SK-N-SH (cell line): ENCODE measurements at regions not wholly inside any gene's neighbourhood (a gene's known extent, or its start where the extent isn't known, plus 50 kb on each side); places are given as distances from the start of the nearest gene placed in this dataset.

Experiments
- CTCF ChIA-PET: fragments of 300-600, 350-600 bp; formaldehyde crosslinking; extraction: SDS; loops from one replicate; lab custom pipeline; 2021; lab: Yijun Ruan, JAX
- POLR2A ChIA-PET: fragments of 350-600 bp; sonication (Branson Sonifier 250); formaldehyde crosslinking; extraction: SDS; loops from one replicate; lab custom pipeline; 2020; ENCODE audit warnings: antibody characterized with exemption, inconsistent platforms; lab: Yijun Ruan, JAX
- DNase-seq: peaks from one replicate; pipeline ENCODE4 v3.0.0; 2012
- H2AFZ ChIP-seq: fragments of 200-600 bp; sonication (generic); 2 replicates; pipeline ENCODE4 v1.8.1; 2016; ENCODE audit warnings: antibody characterized with exemption, mild to moderate bottlenecking, low read depth
- H3F3A ChIP-seq: fragments of 200-600 bp; sonication (generic); replicated peaks from 2 replicates; pipeline ENCODE3; 2016; ENCODE audit warnings: antibody characterized with exemption, mild to moderate bottlenecking; ENCODE audit not compliant: insufficient read depth
- H3K27ac ChIP-seq, 2 experiments: fragments of 200-500 bp in 1 of 2; fragments of 200-600 bp in 1 of 2; sonication (Bioruptor generic) in 1 of 2; sonication (generic), shearing (Covaris generic) in 1 of 2; 2 replicates each; pipeline versions ENCODE4 v1.5.1 to v1.6.1; 2014 to 2016; ENCODE audit warnings: low read depth in 2 of 2, inconsistent platforms in 1 of 2, low read length in 1 of 2, mild to moderate bottlenecking in 1 of 2, mixed read lengths in 1 of 2
- H3K27me3 ChIP-seq: fragments of 200-600 bp; sonication (generic), shearing (Covaris generic); 2 replicates; pipeline ENCODE4 v1.6.1; 2016; ENCODE audit warnings: mixed run types; ENCODE audit not compliant: insufficient read depth
- H3K36me3 ChIP-seq, 2 experiments: fragments of 200-500 bp in 1 of 2; fragments of 200-600 bp in 1 of 2; sonication (Bioruptor generic) in 1 of 2; sonication (generic) in 1 of 2; replicated peaks in 1 of 2; 2 replicates each; pipeline versions ENCODE3 to v1.5.1; 2014 to 2016; ENCODE audit warnings: low read length in 1 of 2, mild to moderate bottlenecking in 1 of 2; ENCODE audit not compliant: insufficient read depth in 2 of 2, control insufficient read depth in 1 of 2
- H3K4me1 ChIP-seq, 2 experiments: fragments of 200-500 bp in 1 of 2; fragments of 200-600 bp in 1 of 2; sonication (Bioruptor generic) in 1 of 2; sonication (generic), shearing (Covaris generic) in 1 of 2; 2 replicates each; pipeline versions ENCODE4 v1.5.1 to v1.6.1; 2014 to 2016; ENCODE audit warnings: low read depth in 1 of 2, low read length in 1 of 2, mixed run types in 1 of 2; ENCODE audit not compliant: insufficient read depth in 2 of 2, control insufficient read depth in 1 of 2
- H3K4me2 ChIP-seq: fragments of 200-600 bp; sonication (generic), shearing (Covaris generic); 2 replicates; pipeline ENCODE4 v1.6.1; 2017; ENCODE audit warnings: mixed run types
- H3K4me3 ChIP-seq, 2 experiments: fragments of 200-500 bp in 1 of 2; fragments of 200-600 bp in 1 of 2; sonication (Bioruptor generic) in 1 of 2; sonication (generic), shearing (Covaris generic) in 1 of 2; 2 replicates each; pipeline versions ENCODE4 v1.5.1 to v1.8.1; 2014 to 2016; ENCODE audit warnings: low read depth in 2 of 2, inconsistent platforms in 1 of 2, low read length in 1 of 2, mild to moderate bottlenecking in 1 of 2, mixed read lengths in 1 of 2, moderate library complexity in 1 of 2
- H3K79me2 ChIP-seq: fragments of 200-600 bp; sonication (generic); 2 replicates; pipeline ENCODE4 v1.8.1; 2017; ENCODE audit warnings: mild to moderate bottlenecking; ENCODE audit not compliant: insufficient read depth
- H3K9ac ChIP-seq: fragments of 200-600 bp; sonication (generic); 2 replicates; pipeline ENCODE4 v1.6.1; 2017; ENCODE audit warnings: mixed run types
- H3K9me2 ChIP-seq: fragments of 200-600 bp; sonication (generic); 2 replicates; pipeline ENCODE4 v1.6.1; 2017; ENCODE audit warnings: mixed run types
- H3K9me3 ChIP-seq: fragments of 200-600 bp; sonication (generic); 2 replicates; pipeline ENCODE4 v1.6.1; 2017; ENCODE audit warnings: mixed run types, mild to moderate bottlenecking, moderate library complexity
- H4K20me1 ChIP-seq: fragments of 200-600 bp; sonication (generic); 2 replicates; pipeline ENCODE4 v1.6.1; 2017; ENCODE audit warnings: mild to moderate bottlenecking, mixed run types; ENCODE audit not compliant: insufficient read depth
- CTCF ChIP-seq: fragments of 200-600 bp; sonication (generic); IDR thresholded peaks from 2 replicates; pipeline ENCODE4 v1.6.1; 2017; ENCODE audit warnings: antibody characterized with exemption, mild to moderate bottlenecking, moderate library complexity
- ELF1 ChIP-seq: IDR thresholded peaks from 2 replicates; pipeline ENCODE4 v1.4.0; 2012
- EP300 ChIP-seq, 2 experiments: IDR thresholded peaks; 2 replicates each; pipeline versions ENCODE4 v1.4.0 to v1.6.1; 2012; ENCODE audit warnings: borderline replicate concordance in 1 of 2, low read depth in 1 of 2, low read length in 1 of 2
- EZH2phosphoT487 ChIP-seq: fragments of 200-600 bp; sonication (generic); IDR thresholded peaks from 2 replicates; pipeline ENCODE4 v1.6.1; 2017; ENCODE audit warnings: low read depth, mixed run types, mild to moderate bottlenecking, antibody characterized with exemption, moderate library complexity, borderline replicate concordance
- FOXJ3 ChIP-seq: sonication (generic); formaldehyde crosslinking; IDR thresholded peaks from 2 replicates; pipeline ENCODE4 v1.5.1; 2020; ENCODE audit warnings: mild to moderate bottlenecking, missing genetic modification reagents
- GABPA ChIP-seq: IDR thresholded peaks from 2 replicates; pipeline ENCODE4 v1.4.0; 2012; ENCODE audit warnings: low read depth, mild to moderate bottlenecking
- GATA2 ChIP-seq: sonication (generic); formaldehyde crosslinking; IDR thresholded peaks from 2 replicates; pipeline ENCODE4 v1.5.0; 2020; ENCODE audit warnings: mild to moderate bottlenecking, missing genetic modification reagents
- IRF3 ChIP-seq: fragments of 150-350 bp; IDR thresholded peaks from 2 replicates; pipeline ENCODE4 v1.6.1; 2016; ENCODE audit warnings: mild to moderate bottlenecking, low read depth, low read length
- MEF2A ChIP-seq: IDR thresholded peaks from 2 replicates; pipeline ENCODE4 v1.4.0; 2012; ENCODE audit warnings: low read depth, borderline replicate concordance
- MXI1 ChIP-seq: IDR thresholded peaks from 2 replicates; pipeline ENCODE4 v1.6.1; 2012; ENCODE audit warnings: mild to moderate bottlenecking, low read depth, low read length, improper control_type of control experiment
- NRF1 ChIP-seq: IDR thresholded peaks from 2 replicates; pipeline ENCODE4 v1.6.1; 2012; ENCODE audit warnings: low read depth, mild to moderate bottlenecking, low read length
- PBX3 ChIP-seq: IDR thresholded peaks from 2 replicates; pipeline ENCODE4; 2012
- RAD21 ChIP-seq: IDR thresholded peaks from 2 replicates; pipeline ENCODE4 v1.6.1; 2012; ENCODE audit warnings: mild to moderate bottlenecking, low read length
- RCOR1 ChIP-seq: fragments of 150-350 bp; IDR thresholded peaks from 2 replicates; pipeline ENCODE4 v1.6.1; 2017; ENCODE audit warnings: antibody characterized with exemption, low read length
- RFX5 ChIP-seq: IDR thresholded peaks from 2 replicates; pipeline ENCODE4 v1.6.1; 2012; ENCODE audit warnings: mild to moderate bottlenecking, improper control_type of control experiment, low read length
- RXRA ChIP-seq: IDR thresholded peaks from 2 replicates; pipeline ENCODE4 v1.4.0; 2012; ENCODE audit warnings: low read depth, mild to moderate bottlenecking, borderline replicate concordance
- TCF12 ChIP-seq: IDR thresholded peaks from 2 replicates; pipeline ENCODE4 v1.4.0; 2012
- TEAD4 ChIP-seq: IDR thresholded peaks from 2 replicates; pipeline ENCODE4 v1.4.0; 2012; ENCODE audit warnings: mild to moderate bottlenecking, borderline replicate concordance; ENCODE audit not compliant: insufficient read depth
- ZBTB33 ChIP-seq: IDR thresholded peaks from 2 replicates; pipeline ENCODE4 v1.4.0; 2012; ENCODE audit warnings: low read depth, borderline replicate concordance
- WGBS: methylation state at CpG from one replicate; pipeline ENCODE4 v1.1.6; 2017; ENCODE audit warnings: low lambda C conversion rate; 5-methylcytosine and 5-hydroxymethylcytosine counted together

- H3K9me3 ChIP-seq: no peaks in the 10 kb centered on the region
- no peak overlapping the region for H3K9ac ChIP-seq
- H3K27me3 ChIP-seq: no peaks in the 10 kb centered on the region
- CTCF ChIA-PET: no interaction called here
- no peaks in the 10 kb centered on the region; a peak in 1 of 4 replicates for H3K4me1 ChIP-seq
- 51% methylated on average over 9 of the region's 9 CpGs for WGBS
- H3K9me2 ChIP-seq: no peaks in the 10 kb centered on the region
- H3K79me2 ChIP-seq: no peaks in the 10 kb centered on the region
- H3K4me2 ChIP-seq: no peak overlapping the region
- H3F3A ChIP-seq: no peaks in the 10 kb centered on the region
- H4K20me1 ChIP-seq: no peaks in the 10 kb centered on the region
- POLR2A ChIA-PET: no interaction called here
- DNase-seq: no peak
- no peak for TF ChIP-seq ZBTB33
- no peak for TF ChIP-seq RFX5
- no peak for TF ChIP-seq RAD21
- no peak for TF ChIP-seq PBX3
- no peak for TF ChIP-seq RCOR1
- no peak for TF ChIP-seq RXRA
- no peak for TF ChIP-seq GATA2
- no peak for TF ChIP-seq MEF2A
- TF ChIP-seq GABPA: no peak
- no peak for TF ChIP-seq FOXJ3 (CRISPR knock-in tag)
- TF ChIP-seq CTCF: no peak
- no peak for TF ChIP-seq NRF1
- no peak for TF ChIP-seq MXI1
- no peak for TF ChIP-seq TEAD4
- TF ChIP-seq ELF1: no peak
- TF ChIP-seq EP300 (IDR thresholded peaks at IDR 0.05; ENCODE audit: borderline replicate concordance in 1 of 2, low read depth in 1 of 2, low read length in 1 of 2): no peak
- no peak for TF ChIP-seq TCF12
- TF ChIP-seq EZH2phosphoT487: no peak
- no peak for TF ChIP-seq IRF3
- H3K4me3 ChIP-seq: no peak overlapping the region
- no peaks in the 10 kb centered on the region for H3K36me3 ChIP-seq
- H2AFZ ChIP-seq: no peak overlapping the region
- H3K27ac ChIP-seq: no peak overlapping the region
Observed at GRCh38 chr12:131330106-131330815, 376.6 kb downstream of the ADGRD1 start.
